Limb (tissue), 2 donors: ENCODE measurements at regions not wholly inside any gene's neighbourhood (a gene's known extent, or its start where the extent isn't known, plus 50 kb on each side); places are given as distances from the start of the nearest gene placed in this dataset.
"Not testable (repeated sequence)": the region's sequence is repeated elsewhere in the genome, so short reads cannot be mapped to it uniquely, and the experiment has no call there.

ENCODE experiments used
- DNase-seq, 2 donors: peaks; one replicate each; pipeline ENCODE4 v3.0.0-alpha.2; 2016; ENCODE audit errors: extremely low spot score in 2 of 2

- DNase-seq: no peak
These were observed 450.5 kb upstream of the FGF16 start for GRCh38 chrX:76996641-76997040.

GRCh38 chrX:77003530-77003929 is 443.7 kb upstream of the FGF16 start:
- no peak for DNase-seq

- DNase-seq: no peak
These were observed 443.2 kb upstream of the FGF16 start for GRCh38 chrX:77003956-77004355.

GRCh38 chrX:77009691-77010090 is 437.5 kb upstream of the FGF16 start:
- peak; percentile 18 to 36 for DNase-seq

GRCh38 chrX:77014377-77015372 is 432.5 kb upstream of the FGF16 start:
- DNase-seq: peak; percentile 13 to 39

- DNase-seq: no peak
These were observed 430.1 kb upstream of the FGF16 start for GRCh38 chrX:77017093-77017492.

- peak in 1 of 2 donors; percentile 28 for DNase-seq
These were observed 400.9 kb upstream of the FGF16 start for GRCh38 chrX:77046180-77046810.

- DNase-seq: no peak
These were observed 386.6 kb upstream of the FGF16 start for GRCh38 chrX:77060572-77060971.

GRCh38 chrX:77061022-77061421 is 386.2 kb upstream of the FGF16 start:
- DNase-seq: no peak

GRCh38 chrX:77061545-77061944 is 385.6 kb upstream of the FGF16 start:
- no peak for DNase-seq

GRCh38 chrX:77065896-77066295 is 381.3 kb upstream of the FGF16 start:
- no peak for DNase-seq

- DNase-seq: no peak
These were observed 376.8 kb upstream of the FGF16 start for GRCh38 chrX:77070202-77070918.

- no peak for DNase-seq
These were observed 370.3 kb upstream of the FGF16 start for GRCh38 chrX:77076896-77077295.

- DNase-seq: not testable (repeated sequence)
These were observed 366.0 kb upstream of the FGF16 start for GRCh38 chrX:77081237-77081636.

GRCh38 chrX:77085372-77085771 is 361.8 kb upstream of the FGF16 start:
- no peak for DNase-seq

- DNase-seq: peak; percentile 40 to 65
These were observed 359.5 kb upstream of the FGF16 start for GRCh38 chrX:77087529-77088169.

- no peak for DNase-seq
These were observed 359.0 kb upstream of the FGF16 start for GRCh38 chrX:77088233-77088632.

GRCh38 chrX:77114501-77114900 is 332.7 kb upstream of the FGF16 start:
- no peak for DNase-seq

GRCh38 chrX:77118686-77119085 is 328.5 kb upstream of the FGF16 start:
- DNase-seq: no peak

- no peak for DNase-seq
These were observed 327.5 kb upstream of the FGF16 start for GRCh38 chrX:77119706-77120105.

- DNase-seq: not testable (repeated sequence)
These were observed 323.3 kb upstream of the FGF16 start for GRCh38 chrX:77123917-77124316.
